ENCODE measurements at regions not wholly inside any gene's neighbourhood (a gene's known extent, or its start where the extent isn't known, plus 50 kb on each side); places are given as distances from the start of the nearest gene placed in this dataset.
A peak's percentile ranks its signal among the peaks of the same experiment; 100 is the strongest.

GRCh38 chrX:25290132-25290531 is 274.4 kb upstream of the ARX start (continued):
- TF ChIP-seq USF2 (IDR thresholded peaks at IDR 0.05; ENCODE audit: borderline replicate concordance, low read depth, low read length) (no peak), RCOR1 (IDR thresholded peaks at IDR 0.05; ENCODE audit: low read length) (peak; percentile 30; the same call in 1 of the 2 replicates), CHD2 (IDR thresholded peaks at IDR 0.05; ENCODE audit: low read length, partially characterized antibody) (peak; percentile 14)

GRCh38 chrX:25288676-25289075 is 272.9 kb upstream of the ARX start:
- POLR2A ChIA-PET: no interaction called here
- CTCF ChIA-PET: no interaction called here
- Histone ChIP-seq H2AFZ (ENCODE audit: low read depth) (no peak overlapping the region), H3K36me3 (replicated peaks in 1 of 2; ENCODE audit: control insufficient read depth in 1 of 2, insufficient read depth in 2 of 2, low read length in 1 of 2) (no peaks in the 10 kb centered on the region), H3K9ac (no peak overlapping the region), H4K20me1 (ENCODE audit: insufficient read depth) (no peaks in the 10 kb centered on the region), H3K9me2 (no peaks in the 10 kb centered on the region), H3F3A (replicated peaks; ENCODE audit: insufficient read depth) (no peaks in the 10 kb centered on the region), H3K4me3 (ENCODE audit: low read depth in 2 of 2, low read length in 1 of 2) (no peak overlapping the region), H3K4me2 (no peak overlapping the region), H3K27me3 (ENCODE audit: insufficient read depth) (no peaks in the 10 kb centered on the region), H3K9me3 (no peaks in the 10 kb centered on the region), H3K79me2 (ENCODE audit: insufficient read depth) (no peaks in the 10 kb centered on the region), H3K4me1 (ENCODE audit: control insufficient read depth in 1 of 2, insufficient read depth in 2 of 2, low read depth in 1 of 2, low read length in 1 of 2) (no peaks in the 10 kb centered on the region; a peak in 1 of 4 replicates), H3K27ac (ENCODE audit: low read depth in 2 of 2, low read length in 1 of 2) (no peak overlapping the region)
- 9% methylated on average over 1 of the region's 1 CpG for WGBS (ENCODE audit: low lambda C conversion rate)
- TF ChIP-seq JUND (IDR thresholded peaks at IDR 0.05) (no peak), POLR2AphosphoS5 (IDR thresholded peaks at IDR 0.05; ENCODE audit: low read depth, low read length) (no peak), TCF12 (IDR thresholded peaks at IDR 0.05) (no peak), SIN3A (IDR thresholded peaks at IDR 0.05; ENCODE audit: borderline replicate concordance, low read depth, low read length) (no peak), ELF1 (IDR thresholded peaks at IDR 0.05) (no peak), FOXM1 (IDR thresholded peaks at IDR 0.05; ENCODE audit: low read depth) (no peak), FOSL2 (IDR thresholded peaks at IDR 0.05; ENCODE audit: borderline replicate concordance, low read depth) (no peak), TAF1 (IDR thresholded peaks at IDR 0.05; ENCODE audit: borderline replicate concordance, low read depth, low read length) (no peak), RXRA (IDR thresholded peaks at IDR 0.05; ENCODE audit: borderline replicate concordance, low read depth) (no peak), GABPA (IDR thresholded peaks at IDR 0.05; ENCODE audit: low read depth) (no peak), USF1 (IDR thresholded peaks at IDR 0.05; ENCODE audit: borderline replicate concordance, low read depth) (no peak), MEF2A (IDR thresholded peaks at IDR 0.05; ENCODE audit: borderline replicate concordance, low read depth) (no peak), TEAD4 (IDR thresholded peaks at IDR 0.05; ENCODE audit: borderline replicate concordance, insufficient read depth) (no peak), EZH2phosphoT487 (IDR thresholded peaks at IDR 0.05; ENCODE audit: borderline replicate concordance, low read depth) (no peak), IRF3 (IDR thresholded peaks at IDR 0.05; ENCODE audit: low read depth, low read length) (no peak), GATA2 (CRISPR knock-in tag; IDR thresholded peaks at IDR 0.05) (no peak), USF2 (IDR thresholded peaks at IDR 0.05; ENCODE audit: borderline replicate concordance, low read depth, low read length) (no peak)
- DNase-seq: no peak
